GDM1 (cell line): ENCODE measurements at regions not wholly inside any gene's neighbourhood (a gene's known extent, or its start where the extent isn't known, plus 50 kb on each side); places are given as distances from the start of the nearest gene placed in this dataset.
"Not testable (repeated sequence)": the region's sequence is repeated elsewhere in the genome, so short reads cannot be mapped to it uniquely, and the experiment has no call there.

Experiments
- DNase-seq: peaks from one replicate; lab custom pipeline; 2025; lab: John Stamatoyannopoulos, UW

GRCh38 chr5:91487420-91487819 is 104.3 kb upstream of the ARRDC3 start:
- DNase-seq: no peak

- no peak for DNase-seq
Measured at GRCh38 chr5:91486638-91487037, 103.5 kb upstream of the ARRDC3 start.

- DNase-seq: no peak
Measured at GRCh38 chr5:91484662-91485061, 101.5 kb upstream of the ARRDC3 start.

GRCh38 chr5:91479376-91479775 is 96.3 kb upstream of the ARRDC3 start:
- not testable (repeated sequence) for DNase-seq

GRCh38 chr5:91478096-91478495 is 95.0 kb upstream of the ARRDC3 start:
- DNase-seq: no peak

- DNase-seq: no peak
Measured at GRCh38 chr5:91477408-91477807, 94.3 kb upstream of the ARRDC3 start.

- no peak for DNase-seq
Measured at GRCh38 chr5:91474201-91474600, 91.1 kb upstream of the ARRDC3 start.

GRCh38 chr5:91472631-91473030 is 89.5 kb upstream of the ARRDC3 start:
- no peak for DNase-seq

- DNase-seq: peak; percentile 59
Measured at GRCh38 chr5:91469517-91470165, 86.5 kb upstream of the ARRDC3 start.

- DNase-seq: peak; percentile 5
Measured at GRCh38 chr5:91468651-91469422, 85.7 kb upstream of the ARRDC3 start.

- DNase-seq: no peak
Measured at GRCh38 chr5:91464886-91465646, 81.9 kb upstream of the ARRDC3 start.

- DNase-seq: no peak
Measured at GRCh38 chr5:91457681-91458058, 74.6 kb upstream of the ARRDC3 start.

- no peak for DNase-seq
Measured at GRCh38 chr5:91456928-91457680, 74.0 kb upstream of the ARRDC3 start.

GRCh38 chr5:91449083-91449482 is 66.0 kb upstream of the ARRDC3 start:
- DNase-seq: no peak

- DNase-seq: not testable (repeated sequence)
Measured at GRCh38 chr5:91448079-91448478, 65.0 kb upstream of the ARRDC3 start.

- not testable (repeated sequence) for DNase-seq
Measured at GRCh38 chr5:91446880-91447279, 63.8 kb upstream of the ARRDC3 start.

- no peak for DNase-seq
Measured at GRCh38 chr5:91443761-91444467, 60.8 kb upstream of the ARRDC3 start.

- DNase-seq: no peak
Measured at GRCh38 chr5:91443023-91443422, 59.9 kb upstream of the ARRDC3 start.

- no peak for DNase-seq
Measured at GRCh38 chr5:91441082-91441481, 58.0 kb upstream of the ARRDC3 start.

- no peak for DNase-seq
Measured at GRCh38 chr5:91438871-91439270, 55.8 kb upstream of the ARRDC3 start.

GRCh38 chr5:91436241-91436640 is 53.1 kb upstream of the ARRDC3 start:
- DNase-seq: no peak

GRCh38 chr5:91434348-91434747 is 51.2 kb upstream of the ARRDC3 start:
- DNase-seq: no peak
